ENCODE measurements at regions not wholly inside any gene's neighbourhood (a gene's known extent, or its start where the extent isn't known, plus 50 kb on each side); places are given as distances from the start of the nearest gene placed in this dataset.

GRCh38 chr12:90338365-90338764 lies 616.6 kb downstream of the CCER1 start:
- DNase-seq (ENCODE audit: extremely low read depth, low read depth) = no peak
- H3K4me3 ChIP-seq (replicated peaks; ENCODE audit: low read depth, low read length) = no peak overlapping the region
- TF ChIP-seq CTCF (IDR thresholded peaks at IDR 0.05; ENCODE audit: low read depth, low read length, missing control alignments) = no peak

- no peak for TF ChIP-seq CTCF (IDR thresholded peaks at IDR 0.05; ENCODE audit: low read depth, low read length, missing control alignments)
- no peak overlapping the region for H3K4me3 ChIP-seq (replicated peaks; ENCODE audit: low read depth, low read length)
- no peak for DNase-seq (ENCODE audit: extremely low read depth, low read depth)
These were observed 618.0 kb downstream of the CCER1 start for GRCh38 chr12:90337018-90337417.

DNA sequence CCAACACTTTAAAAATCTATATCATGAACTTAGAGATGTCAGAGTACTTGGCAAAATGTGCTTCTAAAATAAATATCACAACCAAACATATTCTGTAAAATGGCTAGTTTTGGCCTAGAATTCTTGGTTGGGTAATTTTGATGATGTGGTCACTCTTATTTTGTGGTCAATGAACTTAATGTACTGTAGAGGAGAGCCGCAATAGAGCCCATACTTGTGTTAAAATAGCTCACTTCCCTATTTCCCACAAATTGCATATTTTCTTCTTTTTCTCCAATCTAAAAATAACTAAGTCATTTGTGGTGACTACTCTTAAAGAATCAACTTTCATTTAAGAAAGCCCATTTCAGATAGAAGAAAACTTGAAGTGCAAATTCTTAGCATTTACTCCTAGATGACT lies 619.4 kb downstream of the CCER1 start:
- H3K4me3 ChIP-seq (replicated peaks; ENCODE audit: low read depth, low read length) = no peak overlapping the region
- TF ChIP-seq CTCF (IDR thresholded peaks at IDR 0.05; ENCODE audit: low read depth, low read length, missing control alignments) = no peak
- no peak for DNase-seq (ENCODE audit: extremely low read depth, low read depth)

DNA sequence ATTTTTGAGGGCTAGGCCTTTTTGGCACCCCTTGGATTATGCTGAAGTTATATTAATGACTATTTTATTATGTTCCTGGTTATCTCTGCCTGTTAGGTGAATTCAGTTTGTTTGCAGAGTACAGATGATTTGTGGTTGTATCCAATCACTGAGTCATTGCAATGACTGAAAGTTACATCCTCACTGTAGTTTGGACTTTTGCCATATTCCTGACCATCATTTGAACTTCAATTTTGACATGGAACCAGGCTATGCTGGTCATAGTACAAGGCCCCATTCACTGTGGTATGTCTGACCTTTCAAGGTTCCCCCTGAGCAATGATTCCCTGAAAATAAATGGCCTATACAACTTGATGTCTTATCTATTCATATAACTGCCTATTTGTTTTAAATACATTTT lies 621.0 kb downstream of the CCER1 start:
- TF ChIP-seq CTCF (IDR thresholded peaks at IDR 0.05; ENCODE audit: low read depth, low read length, missing control alignments) = no peak
- H3K4me3 ChIP-seq (replicated peaks; ENCODE audit: low read depth, low read length) = no peak overlapping the region
- no peak for DNase-seq (ENCODE audit: extremely low read depth, low read depth)

DNA sequence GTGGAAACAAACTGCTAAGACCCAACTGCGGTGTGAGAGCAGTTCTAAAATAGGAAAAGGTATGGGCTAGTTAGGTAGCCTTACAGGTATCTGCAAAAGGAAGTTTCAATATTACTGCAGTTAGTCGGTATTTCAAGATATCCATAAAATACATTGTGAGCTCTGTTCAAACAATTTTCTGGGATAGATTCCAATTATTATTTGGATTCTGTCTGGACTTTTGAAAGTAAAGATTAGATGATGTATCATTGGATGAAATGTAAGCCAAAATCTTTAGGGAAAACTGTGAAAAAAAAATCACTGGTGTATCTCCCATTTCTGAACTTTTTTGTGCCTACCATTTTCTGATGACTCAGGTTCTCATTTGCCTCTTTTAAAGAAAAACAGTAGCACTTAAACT lies 621.6 kb downstream of the CCER1 start:
- no peak for TF ChIP-seq CTCF (IDR thresholded peaks at IDR 0.05; ENCODE audit: low read depth, low read length, missing control alignments)
- H3K4me3 ChIP-seq (replicated peaks; ENCODE audit: low read depth, low read length) = no peak overlapping the region
- no peak for DNase-seq (ENCODE audit: extremely low read depth, low read depth)

DNA sequence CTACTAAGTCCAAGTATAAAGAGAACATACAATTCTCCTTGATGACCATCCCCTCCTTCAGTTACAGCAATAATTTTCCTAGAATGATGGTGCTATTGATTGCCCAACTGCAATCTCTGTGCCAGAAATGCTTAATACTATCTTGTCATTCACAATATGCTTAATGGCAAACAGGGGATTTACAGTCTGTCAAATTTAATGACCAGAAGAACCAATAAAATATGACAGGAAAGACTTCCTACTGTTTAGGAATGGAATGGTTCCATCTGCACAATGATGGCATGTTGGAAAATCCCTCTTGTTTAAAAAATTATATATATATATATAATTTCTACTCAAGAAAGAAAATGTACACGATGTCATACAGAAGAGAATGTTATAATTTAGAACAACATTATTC lies 623.2 kb downstream of the CCER1 start:
- DNase-seq (ENCODE audit: extremely low read depth, low read depth) = no peak
- TF ChIP-seq CTCF (IDR thresholded peaks at IDR 0.05; ENCODE audit: low read depth, low read length, missing control alignments) = no peak
- no peak overlapping the region for H3K4me3 ChIP-seq (replicated peaks; ENCODE audit: low read depth, low read length)

- no peak for TF ChIP-seq CTCF (IDR thresholded peaks at IDR 0.05; ENCODE audit: low read depth, low read length, missing control alignments)
- H3K4me3 ChIP-seq (replicated peaks; ENCODE audit: low read depth, low read length) = no peak overlapping the region
- DNase-seq (ENCODE audit: extremely low read depth, low read depth) = no peak
These were observed 622.6 kb upstream of the ATP2B1 start for GRCh38 chr12:90331262-90331661.
